NCI-H524 (cell line): ENCODE measurements at regions not wholly inside any gene's neighbourhood (a gene's known extent, or its start where the extent isn't known, plus 50 kb on each side); places are given as distances from the start of the nearest gene placed in this dataset.
A peak's percentile ranks its signal among the peaks of the same experiment; 100 is the strongest.

ENCODE experiments used
- DNase-seq, 2 experiments: peaks; one replicate each; lab custom pipeline; 2025; lab: John Stamatoyannopoulos, UW

DNA sequence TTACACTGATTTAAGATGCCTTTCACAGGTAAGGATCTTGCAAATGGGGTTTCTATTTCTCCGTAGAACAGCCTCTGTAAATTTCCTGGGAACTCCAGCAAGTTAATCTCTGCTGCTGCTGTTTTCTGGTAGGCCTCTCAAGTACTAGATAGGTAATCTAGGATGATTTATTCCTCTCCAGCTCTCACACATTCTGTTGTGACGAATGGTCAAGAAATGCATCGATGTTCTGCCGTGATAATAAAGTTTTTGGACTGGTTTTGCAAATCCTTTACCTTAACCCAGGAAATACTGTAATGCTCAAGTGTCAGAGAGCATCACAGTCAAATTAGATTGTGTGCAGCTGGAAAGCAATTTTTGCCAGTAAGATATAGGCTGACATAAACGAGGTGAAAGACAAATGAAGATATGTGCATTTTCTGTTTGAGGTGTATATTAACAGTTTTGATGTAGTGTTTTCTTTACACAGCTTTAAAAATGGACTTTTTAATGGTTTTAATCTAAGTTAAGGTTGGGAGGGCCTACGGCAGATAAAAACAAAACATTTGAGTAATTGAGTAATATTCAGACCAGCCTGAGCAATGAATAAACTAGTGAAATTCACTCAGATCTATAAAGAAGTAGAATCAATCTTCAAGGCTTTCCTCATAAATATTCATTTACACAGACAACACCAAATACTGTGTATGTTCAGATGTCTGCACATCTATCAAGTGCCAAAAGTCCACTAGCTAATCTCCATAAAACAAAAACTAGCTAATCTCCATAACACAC is 300.6 kb upstream of the EDIL3 start:
- DNase-seq, result no peak

- DNase-seq, result no peak
Observed at GRCh38 chr5:84683594-84683993, 298.9 kb upstream of the EDIL3 start.

DNA sequence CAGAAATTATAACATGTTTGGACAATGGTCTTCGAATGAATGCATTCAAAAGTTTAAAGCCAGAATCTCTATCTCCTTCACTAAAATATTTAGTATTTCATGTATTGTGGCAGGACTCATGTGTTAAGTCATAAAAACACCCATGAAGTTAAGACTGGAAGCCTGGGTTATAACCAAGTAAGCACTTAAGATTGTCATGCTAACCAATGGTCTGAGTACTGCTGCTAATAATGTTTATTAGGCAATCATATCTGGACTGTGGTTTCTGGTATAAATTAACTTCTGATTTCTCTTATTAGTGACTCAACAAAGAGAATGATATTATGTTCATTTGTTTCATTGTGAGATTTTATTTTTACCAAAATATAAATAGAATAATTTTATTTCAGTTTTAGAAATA is 297.9 kb upstream of the EDIL3 start:
- DNase-seq, result no peak

DNA sequence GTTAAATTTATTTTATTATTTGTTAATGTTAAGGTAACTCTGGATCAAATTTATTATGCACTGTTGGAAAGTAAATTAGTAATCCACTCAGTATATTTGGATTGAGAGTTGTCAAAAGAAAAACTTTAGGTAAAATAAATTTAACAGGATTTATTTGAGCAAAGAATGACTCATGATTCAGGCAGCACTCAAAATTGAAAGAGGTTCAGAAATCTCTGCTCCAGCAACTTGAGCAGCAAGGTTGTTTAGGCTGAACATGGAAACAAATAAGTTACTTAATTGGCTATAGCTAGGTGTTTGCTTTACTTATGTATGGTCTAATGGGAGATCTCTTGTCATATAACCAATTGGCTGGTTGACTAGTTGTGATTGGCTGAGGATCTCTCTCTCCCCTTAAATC is 296.2 kb upstream of the EDIL3 start:
- no peak for DNase-seq

- no peak for DNase-seq
Observed at GRCh38 chr5:84673785-84674184, 289.1 kb upstream of the EDIL3 start.

- no peak for DNase-seq
Observed at GRCh38 chr5:84667576-84667975, 282.9 kb upstream of the EDIL3 start.

DNA sequence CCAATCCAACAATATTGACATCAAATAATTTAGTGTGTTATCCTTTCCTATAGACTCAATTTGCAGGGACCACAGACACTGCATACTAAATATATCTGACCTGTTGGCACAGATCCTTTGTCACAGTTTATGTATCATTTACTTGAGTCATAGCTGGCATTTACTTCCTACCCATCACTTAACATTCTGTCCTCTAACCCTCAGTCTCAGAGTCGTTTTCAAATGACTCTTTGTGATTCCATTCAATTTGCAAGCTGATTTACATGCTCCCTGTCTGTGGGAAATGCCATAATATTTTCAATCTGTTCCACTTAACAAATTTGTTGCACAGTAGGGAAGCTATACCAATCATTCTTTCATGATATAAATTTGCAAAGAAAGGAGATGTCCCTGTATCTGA is 265.7 kb upstream of the EDIL3 start:
- DNase-seq, result no peak

DNA sequence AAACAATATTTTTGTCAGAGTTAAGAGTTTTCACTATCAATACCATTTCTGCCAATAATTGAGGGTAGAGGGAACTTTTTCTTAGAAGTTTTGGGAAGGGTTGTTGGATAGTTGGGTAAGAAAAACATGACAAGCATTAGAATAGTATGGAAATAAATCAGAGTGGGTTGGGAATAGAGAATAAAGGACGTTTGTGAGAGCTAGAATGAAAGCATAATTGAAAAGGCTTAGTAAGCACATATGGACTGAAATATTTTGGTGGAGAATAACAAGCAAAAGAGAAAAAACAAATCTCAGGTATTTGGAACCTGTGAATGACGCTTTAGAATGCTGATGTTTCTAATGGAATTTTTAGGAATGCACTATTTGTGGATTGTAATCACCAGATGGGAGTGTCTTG is 262.9 kb upstream of the EDIL3 start:
- DNase-seq, result no peak

GRCh38 chr5:84642795-84643194 is 258.1 kb upstream of the EDIL3 start:
- DNase-seq, result no peak

DNA sequence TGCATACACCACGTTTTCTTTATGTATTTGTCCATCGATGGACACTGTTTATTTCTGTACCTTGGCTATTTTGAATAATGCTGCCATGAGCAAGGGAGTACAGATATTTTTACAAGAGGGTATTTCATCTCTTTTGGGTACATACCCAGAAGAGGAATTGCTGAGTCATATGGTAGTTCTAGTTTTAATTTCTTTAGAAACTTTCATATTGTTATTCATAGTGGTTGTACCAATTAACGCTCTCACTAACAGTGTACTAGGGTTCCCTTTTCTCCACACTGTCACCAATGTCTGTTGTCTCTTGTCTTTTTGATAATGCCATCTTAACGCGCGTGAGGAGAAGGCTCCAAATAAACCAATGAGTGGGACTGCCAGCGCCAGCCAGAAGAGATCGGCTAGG is 257.6 kb upstream of the EDIL3 start:
- DNase-seq, result no peak

DNA sequence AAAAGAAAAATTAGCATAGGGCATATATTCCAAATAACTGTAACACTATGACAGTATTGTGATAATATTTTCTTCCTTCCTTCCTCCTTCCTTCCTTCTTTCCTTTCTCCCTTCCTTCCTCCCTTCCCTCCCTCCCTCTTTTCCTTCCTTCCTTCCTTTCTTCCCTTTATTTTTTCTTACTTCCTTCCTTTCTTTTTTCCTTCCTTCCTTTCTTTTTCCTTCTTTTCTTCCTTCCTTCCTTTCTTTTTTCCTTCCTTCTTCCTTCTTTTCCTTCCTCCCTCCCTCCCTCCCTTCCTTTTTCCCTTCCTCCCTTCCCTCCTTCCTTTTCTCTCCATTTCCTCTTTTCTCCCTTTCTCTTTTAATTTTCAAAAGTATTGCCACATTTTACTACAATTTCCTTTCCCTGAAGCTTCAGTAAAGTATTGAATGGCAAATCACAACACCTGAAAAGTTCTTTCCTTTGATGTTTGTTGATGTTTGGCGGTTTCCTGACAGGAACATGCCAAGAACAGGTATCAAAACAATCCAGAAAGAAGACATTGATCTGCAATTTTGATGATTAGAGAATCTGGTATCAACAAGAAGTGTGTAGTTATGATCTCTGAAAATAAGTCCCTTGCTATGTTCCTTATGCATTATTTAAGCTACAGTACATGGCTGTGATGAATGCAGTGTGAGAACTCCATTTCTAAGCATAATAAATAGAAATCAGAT is 253.1 kb upstream of the EDIL3 start:
- no peak for DNase-seq

DNA sequence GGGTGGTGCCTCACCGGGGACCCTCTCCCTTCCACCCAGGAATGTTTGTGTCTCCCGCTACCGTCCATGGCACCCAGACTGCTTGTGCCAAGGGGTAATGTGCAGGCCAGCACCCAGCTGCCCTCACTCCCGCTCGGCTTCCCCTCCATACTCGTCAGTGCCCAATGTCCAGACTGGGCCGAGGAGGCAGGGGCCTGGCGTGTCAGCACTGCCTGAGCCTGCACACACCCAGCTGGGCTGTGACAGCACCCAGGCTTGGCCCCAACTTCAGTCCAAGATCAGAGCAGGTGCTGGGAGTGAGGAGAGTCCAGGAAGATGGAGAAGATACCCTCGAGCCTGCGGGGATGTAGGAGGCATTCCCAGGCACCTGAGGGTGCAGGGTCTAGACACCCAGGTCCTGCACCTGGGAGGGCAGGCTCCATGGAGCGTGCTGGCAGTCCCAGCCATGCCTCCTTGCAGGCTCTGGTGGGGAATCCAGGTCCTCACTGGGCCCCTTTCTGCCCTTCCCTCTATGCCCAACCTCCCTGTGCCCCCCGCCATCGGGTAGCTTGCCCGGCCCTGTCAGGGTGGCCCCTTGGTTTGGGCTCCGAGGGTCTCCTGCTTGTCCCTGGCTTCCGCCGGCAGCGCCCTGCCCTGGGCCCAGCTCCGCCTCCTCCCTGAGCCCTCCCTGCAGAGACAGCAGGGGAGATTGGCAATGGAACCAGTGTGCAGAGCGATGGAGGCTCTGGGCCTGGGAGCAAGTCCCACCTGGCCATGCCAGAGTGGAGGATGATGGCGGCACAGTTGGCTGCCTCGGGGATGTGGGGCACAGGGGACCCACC is 250.8 kb upstream of the EDIL3 start:
- no peak for DNase-seq

- no peak for DNase-seq
Observed at GRCh38 chr5:84634256-84634655, 249.6 kb upstream of the EDIL3 start.

DNA sequence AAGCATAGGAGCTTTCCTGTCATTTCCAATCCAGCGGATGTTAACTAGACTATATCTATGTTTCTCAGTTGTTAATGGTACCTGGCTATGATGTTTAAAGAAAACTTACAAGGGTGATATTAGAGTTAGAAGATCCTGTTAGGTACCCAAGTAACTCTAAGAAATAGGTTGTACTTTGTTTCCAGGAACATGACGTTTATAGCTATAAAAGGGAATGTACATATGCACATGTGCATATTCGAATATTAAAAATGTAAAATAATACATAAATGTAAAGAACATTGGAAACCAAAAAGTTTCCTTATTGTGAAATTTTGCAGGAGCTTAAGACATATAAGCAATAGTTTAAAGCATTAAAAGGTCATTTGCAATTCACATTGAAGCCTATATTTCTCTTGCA is 247.7 kb upstream of the EDIL3 start:
- no peak for DNase-seq

GRCh38 chr5:84628918-84629317 is 244.2 kb upstream of the EDIL3 start:
- DNase-seq, result no peak

DNA sequence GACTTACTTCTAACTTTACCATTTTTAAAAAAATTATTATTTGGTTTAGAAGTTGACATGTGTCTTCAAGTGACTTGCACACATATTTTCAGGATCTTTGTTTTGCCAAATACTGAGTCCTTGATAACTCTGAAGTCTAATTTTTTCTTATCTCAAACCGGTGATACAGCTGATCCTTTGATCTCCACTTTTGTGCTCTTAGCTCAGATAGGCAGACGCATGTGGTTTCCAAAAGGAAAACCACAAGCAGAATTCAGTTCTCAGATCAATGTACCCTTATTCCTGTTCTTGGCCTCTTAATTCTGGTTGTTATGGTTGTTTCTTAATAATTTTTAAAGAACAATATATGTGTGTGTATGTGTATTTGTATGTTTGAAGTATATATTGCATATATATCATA is 238.3 kb upstream of the EDIL3 start:
- DNase-seq, result no peak

GRCh38 chr5:84622461-84622860 is 237.8 kb upstream of the EDIL3 start:
- no peak for DNase-seq

DNA sequence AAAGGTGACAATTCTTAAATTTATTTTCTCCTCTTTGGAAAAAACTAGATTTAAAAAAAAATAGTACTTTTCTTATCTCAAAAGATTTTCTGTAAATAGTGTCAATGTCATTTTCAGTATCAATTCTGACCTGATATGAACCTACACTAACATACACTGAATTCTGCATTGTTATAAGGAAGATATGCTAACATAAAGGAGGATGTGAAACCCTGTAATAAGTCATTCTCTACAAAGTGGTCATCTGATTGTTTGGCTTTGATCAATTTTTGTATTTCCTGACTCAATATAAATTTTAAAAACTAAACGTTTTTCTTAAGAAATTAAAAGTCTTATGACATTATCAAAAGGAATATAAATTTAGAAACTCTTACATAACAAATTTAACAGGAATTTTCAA is 233.6 kb upstream of the EDIL3 start:
- no peak for DNase-seq

DNA sequence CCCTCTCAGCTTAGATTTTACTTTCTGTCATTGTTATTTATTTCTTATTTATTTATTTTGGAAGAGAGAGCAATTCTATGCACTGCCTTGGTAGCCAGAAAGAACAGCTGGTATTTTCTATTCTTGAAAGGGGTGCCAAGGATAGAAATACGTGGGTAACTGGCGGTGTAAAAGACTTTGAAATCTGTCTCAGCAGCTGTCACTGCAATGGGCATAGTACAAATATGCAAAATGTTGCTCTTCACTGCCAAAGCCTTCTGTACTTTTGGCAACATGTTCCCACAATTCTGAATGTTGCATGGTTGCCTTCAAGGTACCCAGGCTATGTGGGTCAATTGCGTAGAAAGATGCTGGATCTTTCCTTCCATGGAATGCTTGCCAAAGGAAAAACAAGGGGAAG is 230.2 kb upstream of the EDIL3 start:
- peak; percentile 40 to 73 for DNase-seq

DNA sequence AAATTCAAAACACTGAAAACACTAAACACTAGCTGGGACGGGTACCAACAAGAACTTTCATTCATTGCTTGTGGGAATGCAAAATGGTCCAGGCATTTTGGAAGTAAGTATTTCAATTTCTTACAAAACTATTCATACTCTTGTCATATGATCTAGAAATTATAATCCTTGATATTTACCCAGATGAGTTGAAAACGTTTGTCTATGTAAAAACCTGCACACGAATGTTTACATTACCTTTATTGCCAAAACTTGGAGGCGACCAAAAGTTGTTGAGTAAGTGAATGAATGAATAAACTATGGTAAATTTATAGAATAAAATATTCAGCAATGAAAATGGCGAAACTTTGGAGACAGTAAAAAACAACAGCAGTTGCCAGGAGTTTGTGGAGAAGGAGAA is 222.1 kb upstream of the EDIL3 start:
- no peak for DNase-seq

GRCh38 chr5:84605241-84605640 is 220.6 kb upstream of the EDIL3 start:
- no peak for DNase-seq

GRCh38 chr5:84603568-84604185 is 219.0 kb upstream of the EDIL3 start:
- no peak for DNase-seq
